GM19035 (cell line): ENCODE measurements at regions not wholly inside any gene's neighbourhood (a gene's known extent, or its start where the extent isn't known, plus 50 kb on each side); places are given as distances from the start of the nearest gene placed in this dataset.
"Not testable (repeated sequence)": the region's sequence is repeated elsewhere in the genome, so short reads cannot be mapped to it uniquely, and the experiment has no call there.

Experiments
- ATAC-seq: cut with Tn5 transposase; IDR thresholded peaks from one replicate; pipeline ENCODE4 v1.9.1; 2021; ENCODE audit not compliant: unreplicated experiment

DNA sequence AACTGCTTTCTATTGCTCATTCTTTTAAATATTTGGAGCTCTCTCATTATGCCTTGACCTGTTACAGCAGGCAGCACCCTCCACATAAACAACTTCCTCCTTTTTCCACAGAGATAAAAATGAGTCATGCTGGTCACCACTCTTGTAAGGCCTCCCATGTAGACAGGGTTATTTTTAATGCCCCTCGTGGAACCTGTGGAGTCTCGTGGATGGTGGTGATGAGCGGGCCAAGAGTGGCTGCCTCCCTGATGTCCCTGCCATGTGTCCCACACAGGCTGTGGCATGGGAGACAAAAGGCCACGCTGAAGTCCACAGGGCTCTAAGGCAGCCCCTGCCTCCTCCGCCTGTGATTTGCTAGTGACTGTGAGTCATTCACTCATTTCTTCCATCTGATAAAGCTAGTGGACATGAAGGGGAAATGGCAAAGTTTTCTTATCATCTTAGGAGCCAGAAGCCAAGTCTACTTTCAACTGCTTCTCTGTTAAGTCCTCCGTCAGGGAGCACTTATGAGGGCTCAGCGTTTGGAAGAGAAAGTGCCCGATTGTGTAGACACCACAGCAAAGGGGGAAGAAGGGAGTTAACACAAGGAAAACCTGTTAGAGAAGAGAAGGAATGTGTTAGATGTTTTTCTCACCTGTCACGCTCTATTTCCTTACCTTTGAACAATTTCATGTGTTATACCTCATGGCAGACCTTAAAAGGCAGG is 121.6 kb upstream of the FAT1 start:
- ATAC-seq = no peak

DNA sequence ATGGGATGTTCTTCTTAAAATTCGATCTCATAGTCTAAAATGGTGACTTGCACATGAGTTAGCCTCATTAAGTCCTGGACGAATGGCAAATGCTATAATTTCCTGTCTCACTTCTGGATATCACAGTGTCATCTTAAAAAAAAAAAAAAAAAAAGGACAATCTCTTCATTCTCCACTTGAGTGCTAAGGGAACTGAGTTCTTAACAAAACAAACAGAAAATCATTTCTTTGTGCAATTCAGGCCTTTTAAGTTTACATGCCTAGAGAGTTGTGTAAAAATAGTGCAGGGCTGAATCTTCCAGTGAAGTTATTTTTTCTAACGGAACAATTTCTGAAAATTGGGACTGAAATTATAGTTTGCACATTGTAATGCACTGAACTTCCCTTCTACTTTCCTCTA is 122.8 kb upstream of the FAT1 start:
- no peak for ATAC-seq

DNA sequence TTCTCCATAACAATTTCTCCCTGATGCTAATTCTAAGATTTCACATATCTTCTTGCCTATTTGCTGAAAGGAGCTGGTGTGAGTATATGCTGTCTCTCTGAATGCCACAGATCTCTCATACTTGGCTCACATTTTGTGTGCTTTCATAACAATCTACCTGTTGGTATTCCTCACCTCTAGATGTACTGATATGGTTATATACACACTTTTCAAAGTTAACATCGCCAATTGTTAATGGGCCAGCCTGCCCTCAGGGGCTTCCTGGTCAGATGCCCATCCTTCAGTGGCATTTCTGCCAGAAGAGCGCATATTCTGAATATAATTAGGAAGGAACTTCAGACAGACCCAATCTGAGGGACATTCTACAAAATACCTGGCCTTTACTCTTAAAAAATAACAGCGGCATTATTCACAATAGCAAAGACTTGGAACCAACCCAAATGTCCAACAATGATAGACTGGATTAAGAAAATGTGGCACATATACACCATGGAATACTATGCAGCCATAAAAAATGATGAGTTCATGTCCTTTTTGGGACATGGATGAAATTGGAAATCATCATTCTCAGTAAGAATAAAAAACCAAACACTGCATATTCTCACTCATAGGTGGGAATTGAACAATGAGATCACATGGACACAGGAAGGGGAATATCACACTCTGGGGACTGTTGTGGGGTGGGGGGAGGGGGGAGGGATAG is 123.9 kb upstream of the FAT1 start:
- ATAC-seq = not testable (repeated sequence)

DNA sequence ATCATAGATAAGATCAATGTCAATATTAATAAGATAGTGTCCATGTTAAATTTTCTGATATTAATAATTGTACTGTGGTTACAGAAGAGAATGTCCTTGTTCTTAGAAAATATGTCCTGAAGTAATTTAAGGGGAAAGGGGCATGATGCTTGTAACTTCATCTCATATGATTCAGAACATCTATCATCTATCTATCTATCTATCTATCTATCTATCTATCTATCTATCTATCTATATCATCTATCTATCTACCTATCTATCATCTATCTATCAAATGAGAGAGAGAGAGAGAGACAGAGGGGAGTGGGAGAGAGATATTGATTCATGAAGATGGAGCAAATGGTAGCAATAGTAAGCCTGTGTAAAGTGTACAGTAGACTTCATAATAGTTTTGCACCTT is 124.8 kb upstream of the FAT1 start:
- no peak for ATAC-seq

DNA sequence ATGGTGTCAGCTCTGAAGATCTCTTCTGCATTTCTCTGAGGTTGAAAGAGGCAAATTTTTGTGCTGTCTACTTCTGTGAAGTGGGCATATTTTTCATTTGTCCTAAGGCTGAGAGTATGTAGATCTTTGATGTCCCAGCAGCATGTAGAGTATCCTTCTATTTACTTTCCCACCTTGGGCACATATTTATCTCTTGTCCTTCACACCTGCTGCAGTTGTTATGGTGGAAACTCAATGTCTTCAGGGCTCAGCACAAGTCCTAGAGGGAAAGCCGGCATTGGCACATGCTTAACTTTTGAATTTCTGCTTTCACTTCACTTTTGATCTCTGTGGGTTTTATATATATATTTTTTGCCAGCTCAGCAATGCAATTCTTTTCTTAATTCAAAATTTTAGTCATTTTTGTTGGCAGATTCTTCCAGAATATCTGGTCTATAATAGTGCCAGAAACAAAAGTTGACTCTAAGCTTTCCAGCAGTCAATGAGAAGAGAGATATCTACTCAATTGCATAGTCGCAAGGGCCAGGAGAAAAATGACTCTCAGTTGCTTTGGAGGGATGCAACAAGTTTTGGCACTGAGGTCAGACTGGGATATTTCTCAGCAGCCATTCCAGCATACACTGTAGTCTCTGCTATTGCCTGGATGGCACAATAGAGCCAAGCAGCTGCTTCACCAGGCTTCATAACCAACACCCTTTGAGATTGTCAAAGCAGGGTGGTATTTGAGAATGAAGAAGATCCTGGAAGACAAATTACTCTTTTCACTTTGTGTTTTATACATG is 127.8 kb upstream of the FAT1 start:
- ATAC-seq = no peak

DNA sequence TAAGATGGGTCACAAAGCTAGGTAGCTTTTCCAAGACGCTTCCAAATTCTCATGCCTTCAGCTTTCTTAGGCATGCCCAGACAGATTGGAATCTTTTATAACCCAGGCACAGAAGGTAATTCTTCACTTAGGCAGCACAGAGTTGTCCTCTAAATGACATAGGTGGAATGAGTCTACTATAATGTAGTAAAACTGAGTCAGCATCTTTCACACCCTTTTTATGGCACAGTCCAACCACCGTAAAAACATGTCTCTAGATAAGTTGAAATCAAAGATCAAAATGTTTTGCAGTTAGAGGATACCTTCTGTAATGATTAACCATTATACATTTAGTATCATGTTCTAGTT is 128.4 kb upstream of the FAT1 start:
- ATAC-seq = no peak

DNA sequence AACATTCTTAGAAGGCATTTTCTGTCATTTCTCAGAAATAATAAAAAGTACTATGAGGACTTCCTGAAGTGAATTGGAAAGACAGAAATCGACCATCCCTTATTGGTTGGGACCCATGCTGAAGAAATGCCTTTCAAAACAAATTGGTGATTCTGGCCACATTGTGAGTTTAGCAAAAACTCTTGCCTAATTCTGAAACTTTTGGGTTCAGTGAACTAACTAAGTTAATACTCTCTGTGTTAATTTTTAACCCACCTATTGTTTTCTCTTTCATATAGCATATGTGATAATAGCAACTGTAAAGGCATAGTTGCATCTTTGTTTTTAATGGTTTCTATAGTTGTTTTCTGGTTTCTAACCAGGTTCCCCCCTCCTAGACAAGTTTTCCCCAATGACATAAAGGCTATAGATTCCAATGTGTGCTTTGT is 129.3 kb upstream of the FAT1 start:
- ATAC-seq = no peak

DNA sequence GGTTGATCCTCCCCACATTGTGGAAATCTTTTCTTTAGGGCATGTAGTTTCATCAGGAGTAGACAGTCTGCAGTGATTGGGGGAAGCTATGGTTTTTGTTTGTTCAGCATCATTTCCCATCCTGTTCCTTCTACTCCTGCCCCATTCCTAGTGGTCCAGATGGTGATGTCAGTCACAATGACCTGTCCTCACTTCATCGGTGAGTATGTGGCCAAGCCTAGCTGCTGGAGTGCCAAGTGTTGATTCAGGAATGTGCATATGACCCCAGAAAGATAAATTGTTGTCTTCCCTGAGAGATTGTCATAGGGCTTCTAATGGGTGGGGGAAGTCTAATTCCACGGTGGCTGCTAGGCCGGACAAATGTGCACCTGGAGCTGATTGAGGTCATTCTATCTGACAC is 130.6 kb upstream of the FAT1 start:
- ATAC-seq = no peak

DNA sequence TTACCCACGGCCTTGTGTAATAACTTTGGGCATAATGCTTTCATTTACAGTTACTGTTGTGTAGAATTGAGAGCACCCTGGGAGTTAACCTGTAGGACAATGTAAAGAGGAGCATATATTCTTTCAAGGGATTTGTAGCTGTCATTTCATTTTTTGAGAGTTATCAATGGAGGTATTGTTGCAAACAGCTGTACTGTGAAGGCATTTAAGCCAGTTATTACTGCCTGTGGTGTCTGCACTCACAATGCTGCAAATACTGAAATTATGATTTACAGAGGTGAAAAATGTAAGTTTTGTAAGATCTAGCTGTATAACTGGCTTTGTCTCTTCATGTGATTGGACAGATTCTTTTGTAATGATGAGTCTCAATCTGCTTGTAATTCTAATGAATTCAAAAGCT is 131.5 kb upstream of the FAT1 start:
- no peak for ATAC-seq

DNA sequence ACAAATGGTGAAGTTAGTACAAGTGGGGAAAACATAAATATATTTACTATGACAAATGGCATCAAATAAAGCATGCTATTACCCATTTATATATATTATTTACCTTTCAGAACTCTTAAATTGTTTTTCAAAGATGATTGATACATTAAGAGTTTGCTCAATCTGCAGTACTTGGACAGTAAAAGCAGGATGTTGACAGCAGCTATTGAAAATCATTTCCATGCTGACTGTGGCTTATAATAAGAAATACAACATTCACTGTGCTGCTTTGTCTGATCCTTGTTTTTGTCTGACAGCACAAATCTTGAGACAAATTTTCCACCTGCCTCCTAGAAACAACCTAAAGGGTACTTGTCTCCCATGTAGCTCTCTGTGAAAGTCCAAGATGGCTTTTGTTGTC is 134.1 kb upstream of the FAT1 start:
- ATAC-seq = no peak

DNA sequence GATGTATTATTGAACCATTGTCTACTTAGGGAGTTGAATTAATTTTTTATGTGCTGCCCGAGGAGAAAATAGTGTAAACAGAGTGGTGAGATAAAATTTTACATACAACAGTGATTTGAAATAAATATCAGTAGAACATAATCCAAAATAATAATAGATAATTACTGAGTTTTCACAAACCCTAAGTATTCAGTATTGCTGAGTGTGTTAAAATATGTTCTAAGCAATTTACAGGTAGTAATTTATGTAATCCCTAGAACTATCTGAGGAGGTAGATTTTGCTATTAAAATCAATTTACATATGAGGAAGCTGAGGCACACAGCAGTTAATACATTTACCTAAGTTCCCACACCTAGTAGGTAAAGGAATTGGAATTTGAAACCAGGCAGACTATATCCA is 134.7 kb upstream of the FAT1 start:
- ATAC-seq = no peak

DNA sequence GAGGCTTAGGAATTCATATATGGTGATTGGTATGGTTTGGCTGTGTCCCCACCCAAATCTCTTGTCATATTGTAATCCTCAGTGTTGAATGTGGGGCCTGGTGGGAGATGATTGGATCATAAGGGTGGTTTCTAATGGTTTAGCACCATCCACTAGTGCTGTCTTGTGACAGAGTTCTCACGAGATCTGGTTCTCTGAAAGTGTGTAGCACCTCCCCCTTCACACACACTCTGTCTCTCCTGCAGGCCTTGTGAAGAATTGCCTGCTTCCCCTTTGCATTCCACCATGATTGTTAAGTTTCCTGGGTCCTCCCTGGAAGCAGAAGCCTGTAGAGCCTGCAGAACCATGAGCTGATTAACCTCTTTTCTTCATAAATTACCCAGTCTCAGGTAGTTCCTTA is 135.8 kb upstream of the FAT1 start:
- ATAC-seq = no peak

DNA sequence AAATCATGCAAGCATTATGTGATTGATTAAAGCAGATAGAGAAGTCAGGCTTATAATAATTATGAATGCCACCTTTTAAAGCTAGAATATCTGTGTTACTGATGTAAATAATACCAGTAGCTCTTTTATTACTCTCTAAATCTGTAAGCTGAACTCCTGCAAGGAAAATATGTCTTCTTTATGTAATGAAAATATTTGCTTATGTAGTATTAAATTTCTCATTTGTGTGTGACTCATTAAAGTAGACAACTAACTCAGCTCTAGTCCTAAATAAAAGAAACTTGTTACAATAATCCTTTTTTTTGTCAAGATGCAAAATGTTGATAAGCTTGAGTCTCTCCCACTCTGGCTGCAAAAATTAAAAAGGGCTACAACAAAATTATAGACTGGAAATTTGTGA is 137.7 kb upstream of the FAT1 start:
- ATAC-seq = no peak

DNA sequence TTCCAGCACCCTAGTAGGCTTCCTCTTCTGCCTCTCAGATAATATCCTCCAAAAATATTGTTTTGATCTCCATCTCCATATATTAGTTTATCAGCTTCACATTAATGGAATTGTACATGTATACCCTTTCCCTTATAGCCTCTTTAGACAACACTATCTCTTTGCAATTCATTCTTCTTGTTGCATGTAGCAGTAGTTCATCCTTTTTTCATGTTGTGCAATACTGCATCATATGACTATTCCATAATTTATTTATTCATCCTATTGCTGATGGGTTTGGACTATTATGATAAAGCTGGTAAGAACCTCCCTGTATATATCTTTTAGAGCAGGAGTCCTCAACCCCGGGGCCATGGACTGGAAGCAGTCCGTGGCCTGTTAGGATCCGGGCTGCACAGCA is 148.2 kb upstream of the FAT1 start:
- ATAC-seq = no peak

DNA sequence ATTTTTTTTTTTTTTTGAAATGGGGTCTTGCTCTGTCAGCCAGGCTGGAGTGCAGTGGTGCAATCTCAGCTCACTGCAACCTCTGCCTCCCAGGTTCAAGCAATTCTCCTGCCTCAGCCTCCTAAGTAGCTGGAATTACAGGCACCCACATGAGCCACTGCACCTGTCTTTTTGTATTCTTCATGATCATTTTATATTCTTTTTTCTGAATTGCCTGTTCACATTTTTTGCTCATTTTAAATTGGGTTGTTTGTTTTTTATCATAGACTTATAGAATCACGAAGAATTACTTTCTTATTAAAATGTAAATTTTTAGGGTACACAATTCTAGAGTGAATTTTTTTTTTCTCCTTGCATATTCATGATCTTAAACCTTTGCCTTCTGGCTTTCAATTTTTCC is 149.4 kb upstream of the FAT1 start:
- not testable (repeated sequence) for ATAC-seq

DNA sequence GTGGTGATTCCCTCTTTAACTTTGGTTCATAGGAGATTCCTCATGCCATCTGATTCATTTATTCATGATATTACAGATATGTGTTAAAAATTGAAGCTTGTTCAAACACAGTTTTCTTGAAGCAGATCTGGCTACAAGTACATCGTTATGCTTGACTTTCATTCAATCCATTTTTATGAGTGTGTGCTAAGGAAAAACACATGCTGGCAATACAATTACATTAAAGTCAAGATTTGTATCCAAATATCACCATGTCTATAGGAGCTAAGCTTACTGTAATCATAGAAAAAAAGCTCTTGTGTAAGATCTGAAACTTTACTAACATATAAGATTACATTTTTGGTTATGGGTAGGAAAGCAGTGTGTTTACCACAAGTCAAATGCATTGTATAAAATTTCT is 151.8 kb upstream of the FAT1 start:
- ATAC-seq = no peak

DNA sequence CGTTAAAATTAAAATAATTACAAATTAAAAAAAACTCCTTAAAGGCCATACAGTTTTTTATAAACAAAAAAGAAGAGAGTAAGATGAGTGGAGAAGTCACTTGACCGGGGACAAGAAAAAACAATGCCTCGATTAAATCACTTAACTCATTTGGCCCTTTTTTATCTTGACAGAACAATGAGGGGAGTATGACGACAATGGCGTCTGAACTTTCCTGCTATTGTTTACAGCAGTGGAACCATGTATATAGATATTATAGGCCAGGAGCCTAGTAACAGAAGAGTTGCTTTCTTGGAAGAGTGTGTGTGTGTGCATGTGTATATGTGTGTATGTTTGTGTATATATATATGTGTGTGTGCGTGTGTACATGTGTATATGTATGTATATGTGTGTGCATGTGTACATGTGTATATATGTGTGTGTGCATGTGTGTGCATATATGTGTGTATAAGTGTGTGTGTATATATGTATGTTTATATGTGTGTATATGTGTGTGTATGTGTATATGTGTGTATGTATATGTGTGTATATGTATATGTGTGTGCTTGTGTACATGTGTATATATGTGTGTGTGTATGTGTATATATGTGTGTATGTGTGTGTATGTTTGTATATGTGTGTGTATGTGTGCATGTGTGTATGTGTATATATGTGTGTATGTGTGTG is 153.4 kb upstream of the FAT1 start:
- no peak for ATAC-seq

DNA sequence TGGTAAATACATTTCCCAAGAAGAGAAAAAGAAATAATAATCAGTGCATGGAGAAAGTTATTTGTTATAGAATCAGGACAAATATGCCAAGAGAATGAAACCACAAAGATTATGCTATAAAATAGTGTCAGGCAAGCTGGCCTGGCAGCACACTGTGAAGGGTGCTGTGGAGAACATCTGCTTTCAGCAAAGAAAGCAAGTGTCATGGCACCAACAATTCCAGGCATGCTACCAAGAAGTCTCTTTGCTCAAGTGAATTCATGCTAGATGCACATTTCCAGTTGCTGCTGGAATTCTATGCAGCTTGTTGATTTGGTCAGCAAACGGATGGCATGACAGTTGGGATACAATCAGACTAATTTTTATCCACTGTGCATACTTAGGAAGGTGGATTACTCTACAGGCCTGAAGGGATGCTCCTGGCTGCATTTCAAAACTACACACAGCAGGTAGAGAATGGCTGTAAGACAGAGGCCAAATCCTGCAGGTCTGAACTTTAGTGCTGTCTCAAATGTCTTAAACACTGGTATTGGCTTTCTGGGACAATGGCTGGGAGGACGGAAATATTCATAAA is 154.6 kb upstream of the FAT1 start:
- no peak for ATAC-seq

DNA sequence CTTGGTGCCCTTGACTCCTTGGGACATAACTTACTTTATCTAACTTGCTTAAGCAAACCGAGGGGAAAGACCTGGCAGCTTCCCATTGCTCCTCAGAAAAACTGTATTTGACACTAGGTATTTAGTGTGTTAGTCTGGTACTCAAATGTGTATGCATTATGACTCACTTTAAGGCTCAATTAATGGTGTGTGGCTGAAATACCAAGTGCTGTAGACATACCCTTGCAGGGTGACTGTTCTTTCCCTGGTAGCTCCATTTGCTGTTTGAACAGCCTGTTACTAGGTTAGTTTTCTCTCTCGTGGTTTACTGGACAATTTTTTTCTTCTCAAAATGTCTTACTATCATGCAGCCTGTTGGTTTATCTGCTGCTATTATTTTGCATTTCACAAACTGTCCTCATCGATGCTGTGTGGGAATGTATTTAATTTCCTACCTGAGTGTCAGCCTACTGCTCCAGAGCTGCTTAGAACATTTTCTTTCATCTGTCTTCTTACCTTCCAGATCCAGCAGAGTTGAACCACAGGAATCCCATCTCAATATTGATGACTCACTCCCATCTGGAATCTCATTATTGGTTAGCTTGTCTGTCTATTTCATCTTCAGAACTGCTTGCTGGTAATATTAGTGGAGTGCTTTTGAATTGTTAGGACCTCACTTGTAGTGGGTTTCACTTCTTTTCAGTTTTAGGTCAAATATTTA is 158.0 kb upstream of the FAT1 start:
- no peak for ATAC-seq

DNA sequence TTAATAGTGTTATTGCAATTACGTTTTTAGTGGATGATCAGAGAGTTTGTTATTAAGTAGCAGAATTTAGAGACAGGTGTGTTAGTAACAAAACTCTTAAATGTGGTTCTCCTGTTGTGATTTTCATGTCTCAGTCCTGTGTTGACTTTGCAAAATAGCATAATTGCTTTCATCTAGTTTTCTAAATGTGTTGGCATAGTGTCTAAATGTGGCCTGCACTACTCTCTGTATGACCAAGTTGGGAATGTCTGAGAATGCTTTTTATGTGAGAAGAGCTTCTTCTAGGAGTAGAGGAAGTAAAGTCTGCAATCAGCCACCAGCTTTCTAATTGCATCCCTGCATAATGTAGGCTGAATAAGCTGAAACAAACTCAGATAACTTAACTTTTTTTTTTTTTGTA is 158.6 kb upstream of the FAT1 start:
- ATAC-seq = no peak

DNA sequence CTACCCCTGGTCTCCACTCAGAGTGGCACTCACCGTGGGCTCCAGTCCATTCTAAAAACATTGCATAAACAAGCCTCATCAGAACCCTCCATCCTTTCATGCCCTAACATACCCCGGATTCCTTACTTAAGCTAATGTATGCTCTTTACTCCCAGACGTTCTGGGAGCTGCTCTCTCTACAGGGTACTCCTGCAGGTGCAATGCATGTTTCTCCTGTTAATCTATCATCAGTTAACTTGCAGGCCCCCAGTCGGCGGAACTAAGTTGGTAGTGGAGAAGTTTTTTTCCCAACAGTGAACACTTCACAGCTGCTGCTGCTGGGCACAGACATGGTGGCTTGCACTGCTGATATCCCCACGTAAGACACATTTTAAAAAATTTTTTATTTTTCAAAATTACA is 161.6 kb upstream of the FAT1 start:
- ATAC-seq = no peak
